Coronary artery (tissue), 2 donors: ENCODE measurements at regions not wholly inside any gene's neighbourhood (a gene's known extent, or its start where the extent isn't known, plus 50 kb on each side); places are given as distances from the start of the nearest gene placed in this dataset.

ENCODE experiments used
- DNase-seq: peaks from one replicate; pipeline ENCODE4 v3.0.0-alpha.2; 2017; ENCODE audit warnings: low spot score
- H3K27ac ChIP-seq, 2 donors: fragments of 200-600 bp; sonication (generic); one replicate each; pipeline ENCODE4 v1.5.1; 2016 to 2019
- H3K4me3 ChIP-seq: fragments of 200-600 bp; sonication (generic); 2 replicates; pipeline ENCODE4 v1.5.1; 2016; ENCODE audit warnings: mild to moderate bottlenecking, moderate library complexity
- TF ChIP-seq, protein P1 (sequence below): fragments of 200-600 bp; sonication (generic); IDR thresholded peaks from one replicate; pipeline ENCODE4 v1.5.1; 2019; ENCODE audit warnings: antibody characterized with exemption

DNA sequence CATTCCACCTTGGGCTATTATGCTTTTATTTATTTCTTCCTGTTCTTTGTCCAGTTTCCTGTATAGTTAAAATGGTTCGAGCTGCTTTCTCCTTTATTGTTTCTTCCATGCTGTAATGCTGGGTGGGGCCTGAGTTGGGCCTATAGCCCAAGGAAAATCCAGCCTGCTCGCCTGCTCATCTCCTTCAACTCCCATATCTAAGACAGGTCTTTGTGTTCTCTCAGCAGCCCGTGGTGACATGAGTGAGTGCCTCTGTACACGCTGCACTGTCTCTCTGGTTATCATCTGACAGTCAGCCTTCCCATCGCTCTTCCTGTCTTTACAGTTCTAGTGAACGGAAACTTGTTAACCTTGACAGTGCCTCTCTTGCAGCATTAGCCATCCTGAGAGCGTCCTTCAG is 221.9 kb upstream of the SLC10A2 start:
- Histone ChIP-seq H3K4me3 (no peak overlapping the region), H3K27ac (no peak overlapping the region)
- TF ChIP-seq, protein P1, sequence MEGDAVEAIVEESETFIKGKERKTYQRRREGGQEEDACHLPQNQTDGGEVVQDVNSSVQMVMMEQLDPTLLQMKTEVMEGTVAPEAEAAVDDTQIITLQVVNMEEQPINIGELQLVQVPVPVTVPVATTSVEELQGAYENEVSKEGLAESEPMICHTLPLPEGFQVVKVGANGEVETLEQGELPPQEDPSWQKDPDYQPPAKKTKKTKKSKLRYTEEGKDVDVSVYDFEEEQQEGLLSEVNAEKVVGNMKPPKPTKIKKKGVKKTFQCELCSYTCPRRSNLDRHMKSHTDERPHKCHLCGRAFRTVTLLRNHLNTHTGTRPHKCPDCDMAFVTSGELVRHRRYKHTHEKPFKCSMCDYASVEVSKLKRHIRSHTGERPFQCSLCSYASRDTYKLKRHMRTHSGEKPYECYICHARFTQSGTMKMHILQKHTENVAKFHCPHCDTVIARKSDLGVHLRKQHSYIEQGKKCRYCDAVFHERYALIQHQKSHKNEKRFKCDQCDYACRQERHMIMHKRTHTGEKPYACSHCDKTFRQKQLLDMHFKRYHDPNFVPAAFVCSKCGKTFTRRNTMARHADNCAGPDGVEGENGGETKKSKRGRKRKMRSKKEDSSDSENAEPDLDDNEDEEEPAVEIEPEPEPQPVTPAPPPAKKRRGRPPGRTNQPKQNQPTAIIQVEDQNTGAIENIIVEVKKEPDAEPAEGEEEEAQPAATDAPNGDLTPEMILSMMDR = no peak
- no peak for DNase-seq

DNA sequence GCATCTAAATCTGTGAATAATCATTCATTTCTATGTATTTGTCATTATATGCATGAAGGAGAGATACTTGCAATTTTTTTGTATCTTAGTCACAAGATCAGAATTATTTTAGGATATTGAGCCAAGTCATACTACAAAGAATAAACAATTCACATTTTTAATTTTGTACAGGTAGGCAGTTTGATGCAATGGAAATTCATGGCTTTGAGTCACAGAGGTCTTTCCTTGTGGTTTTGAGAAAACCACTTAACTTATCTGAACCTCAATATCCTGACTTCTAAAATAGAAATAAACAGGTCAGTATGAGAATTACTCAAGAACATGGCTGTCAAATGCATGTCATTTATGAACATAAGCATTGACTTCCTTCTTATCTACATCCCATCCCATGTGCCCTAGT is 221.4 kb upstream of the SLC10A2 start:
- no peak for DNase-seq
- Histone ChIP-seq H3K4me3 (no peak overlapping the region), H3K27ac (no peak overlapping the region)
- TF ChIP-seq, protein P1 = no peak

DNA sequence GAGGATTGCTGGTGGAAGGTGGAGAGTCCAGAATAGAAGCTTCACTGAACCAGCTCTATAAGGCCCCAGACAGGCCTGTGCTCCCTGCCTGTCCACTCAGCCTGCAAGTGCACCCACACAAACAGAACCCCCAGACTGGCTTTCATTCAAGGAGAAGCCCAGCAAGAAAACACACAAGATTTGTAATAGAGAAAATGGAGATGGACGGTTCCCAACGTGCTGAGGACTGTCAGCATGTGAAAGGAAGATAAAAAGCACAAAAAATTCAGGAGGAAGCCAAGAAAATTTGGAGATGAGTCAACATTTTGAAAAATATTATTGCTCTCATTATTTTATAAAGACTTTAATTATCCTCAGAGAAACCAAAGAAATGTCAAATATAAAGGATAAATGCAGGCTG is 218.2 kb upstream of the SLC10A2 start:
- DNase-seq = no peak
- TF ChIP-seq, protein P1 = no peak
- Histone ChIP-seq H3K27ac (no peak overlapping the region), H3K4me3 (no peak overlapping the region)

DNA sequence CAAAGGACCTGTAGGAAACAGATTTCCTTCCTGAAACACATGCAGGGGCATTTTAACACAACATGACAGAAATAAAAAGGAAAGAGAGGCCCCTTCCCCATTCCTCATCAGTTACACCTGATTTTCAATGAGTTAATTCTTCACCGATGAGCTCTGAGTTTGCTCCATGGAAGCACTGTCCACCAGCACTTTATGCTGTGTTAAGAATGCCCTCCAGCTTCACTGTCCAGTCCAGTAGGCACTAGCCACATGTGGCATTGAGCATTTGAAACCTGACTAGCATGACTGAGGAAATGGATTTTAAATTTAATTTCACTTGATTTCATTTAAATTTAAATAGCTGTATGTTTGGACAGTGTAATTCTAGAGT is 217.2 kb upstream of the SLC10A2 start:
- TF ChIP-seq, protein P1 = no peak
- H3K4me3 ChIP-seq = no peak overlapping the region
- DNase-seq = no peak
- H3K27ac ChIP-seq = no peak overlapping the region

DNA sequence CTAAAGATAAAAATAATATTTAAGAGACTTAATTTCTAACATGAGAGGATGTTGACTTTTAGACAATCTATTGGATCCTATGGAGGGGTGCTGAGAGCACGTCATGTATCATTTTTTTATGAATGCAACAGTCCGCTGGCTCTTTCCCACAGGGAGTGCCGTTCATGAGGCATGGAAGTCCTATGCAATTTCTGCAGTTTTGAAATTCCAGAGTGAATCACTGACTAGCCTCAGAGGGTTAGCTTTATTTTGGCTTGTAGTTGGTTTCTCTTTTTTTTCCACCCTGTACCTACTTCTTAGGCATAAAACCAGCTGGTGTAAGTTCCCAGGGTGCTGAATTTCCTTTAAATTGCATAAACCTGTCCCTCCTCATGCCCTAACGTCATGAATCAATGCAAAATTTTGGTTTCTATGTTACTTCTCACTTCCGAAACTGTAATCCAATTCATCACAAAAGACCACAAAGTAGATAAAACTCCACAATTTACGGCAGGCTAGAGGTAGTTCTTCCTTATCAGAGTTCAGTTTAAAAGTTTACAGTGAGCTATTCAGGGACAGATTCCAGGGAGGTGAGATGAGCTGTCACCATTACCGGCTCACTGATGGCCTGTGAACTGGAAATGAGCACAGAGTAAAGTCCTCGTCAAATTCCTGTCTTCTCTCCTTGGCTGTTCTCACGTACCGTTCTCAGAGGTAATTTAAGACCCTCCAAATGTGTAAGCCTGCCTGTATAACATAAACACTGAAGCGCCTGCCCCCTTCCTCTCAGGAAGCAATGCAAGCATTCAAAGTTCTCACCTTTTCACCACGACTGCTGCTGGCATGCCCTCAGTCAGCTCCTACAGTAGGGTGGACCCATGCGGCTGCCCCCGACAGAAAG is 216.6 kb upstream of the SLC10A2 start:
- Histone ChIP-seq H3K4me3 (no peak overlapping the region), H3K27ac (no peak overlapping the region)
- TF ChIP-seq, protein P1 = no peak
- DNase-seq = no peak

DNA sequence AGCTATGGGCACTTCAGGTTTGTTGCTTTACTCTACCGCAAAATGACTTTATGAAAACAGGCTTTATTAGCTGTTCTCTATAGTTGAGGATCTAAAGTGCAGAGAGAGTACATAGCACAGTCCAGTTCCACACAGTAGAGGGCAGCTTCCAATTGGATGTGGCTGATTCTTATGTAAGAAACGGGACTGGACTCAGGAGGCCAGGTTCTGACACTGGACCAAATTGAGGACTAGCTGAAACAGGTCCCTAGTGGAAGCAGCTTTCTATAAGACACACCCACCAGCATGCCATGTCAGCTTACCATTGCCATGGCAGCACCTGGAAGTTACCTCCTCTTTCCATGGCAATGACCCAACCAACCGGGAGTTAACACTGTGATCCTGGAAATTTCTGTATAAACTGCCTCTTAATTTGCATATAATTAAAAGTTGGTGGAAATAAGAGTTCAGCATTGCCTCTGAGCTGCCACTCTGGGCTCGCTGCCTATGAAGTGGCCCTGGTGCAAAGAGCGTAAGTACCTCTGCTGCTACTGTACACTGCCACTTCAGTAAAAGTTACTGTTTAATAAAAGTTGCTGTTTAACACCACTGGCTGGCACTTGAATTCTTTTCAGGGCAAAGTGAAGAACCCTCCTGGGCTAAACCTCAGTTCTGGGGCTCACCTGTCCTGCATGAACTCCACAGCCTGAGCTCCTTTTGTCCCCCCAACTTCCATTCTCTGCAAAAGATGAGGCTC is 211.9 kb upstream of the SLC10A2 start:
- no peak overlapping the region for H3K4me3 ChIP-seq
- TF ChIP-seq, protein P1 = no peak
- no peak overlapping the region for H3K27ac ChIP-seq
- no peak for DNase-seq
